Thymus (tissue), 11 donors: ENCODE measurements at regions not wholly inside any gene's neighbourhood (a gene's known extent, or its start where the extent isn't known, plus 50 kb on each side); places are given as distances from the start of the nearest gene placed in this dataset.
"Not testable (repeated sequence)": the region's sequence is repeated elsewhere in the genome, so short reads cannot be mapped to it uniquely, and the experiment has no call there.

Experiments used
- DNase-seq, 9 donors: peaks; one replicate each; pipeline ENCODE4 v3.0.0-alpha.2; 2013; ENCODE audit warnings: low spot score in 9 of 9, low read depth in 6 of 9, missing footprints in 1 of 9
- H3K27ac ChIP-seq, 2 donors: one replicate each; pipeline ENCODE4 v1.5.1; 2013; ENCODE audit warnings: control low read depth in 1 of 2, low read depth in 1 of 2, low read length in 1 of 2, mild to moderate bottlenecking in 1 of 2, moderate library complexity in 1 of 2
- H3K27me3 ChIP-seq, 2 donors: one replicate each; pipeline ENCODE4 v1.5.1; 2013; ENCODE audit warnings: low read length in 1 of 2; ENCODE audit not compliant: control insufficient read depth in 2 of 2, insufficient read depth in 1 of 2
- H3K36me3 ChIP-seq, 2 donors: one replicate each; pipeline ENCODE4 v1.5.1; 2013; ENCODE audit warnings: low read length in 1 of 2, mild to moderate bottlenecking in 1 of 2, moderate library complexity in 1 of 2; ENCODE audit not compliant: control insufficient read depth in 2 of 2, insufficient read depth in 2 of 2
- H3K4me1 ChIP-seq, 2 donors: one replicate each; pipeline ENCODE4 v1.5.1; 2013; ENCODE audit warnings: low read length in 2 of 2; ENCODE audit not compliant: control insufficient read depth in 2 of 2, insufficient read depth in 2 of 2
- H3K4me3 ChIP-seq, 2 donors: one replicate each; pipeline ENCODE4 v1.5.1; 2013; ENCODE audit warnings: low read length in 2 of 2, control low read depth in 1 of 2, mild to moderate bottlenecking in 1 of 2
- H3K9me3 ChIP-seq, 2 donors: one replicate each; pipeline ENCODE4 v1.5.1; 2013; ENCODE audit warnings: low read length in 1 of 2, mild to moderate bottlenecking in 1 of 2; ENCODE audit not compliant: control insufficient read depth in 2 of 2, insufficient read depth in 1 of 2
- WGBS: extraction: QIAGEN DNeasy Blood & Tissue Kit; methylation state at CpG from one replicate; pipeline ENCODE4 v1.1.7; 2013; 5-methylcytosine and 5-hydroxymethylcytosine counted together
- donor health status: healthy.

GRCh38 chr4:13825822-13826221 is 198.3 kb upstream of the BOD1L1 start:
- not testable (repeated sequence) for H3K4me1 ChIP-seq, DNase-seq, H3K4me3 ChIP-seq, H3K27ac ChIP-seq, H3K9me3 ChIP-seq, H3K36me3 ChIP-seq, H3K27me3 ChIP-seq

GRCh38 chr4:13829457-13829856 is 201.9 kb upstream of the BOD1L1 start:
- DNase-seq: no peak
- Histone ChIP-seq H3K27ac (no peak overlapping the region), H3K36me3 (no peaks in the 10 kb centered on the region), H3K27me3 (no peaks in the 10 kb centered on the region), H3K9me3 (peaks cover 0 to 4% of the 10 kb centered on the region in 2 donors), H3K4me3 (no peak overlapping the region), H3K4me1 (no peaks in the 10 kb centered on the region)
- WGBS: 93% methylated on average over 3 of the region's 3 CpGs

GRCh38 chr4:13830449-13830848 is 202.9 kb upstream of the BOD1L1 start:
- Histone ChIP-seq H3K9me3 (no peaks in the 10 kb centered on the region), H3K36me3 (no peaks in the 10 kb centered on the region), H3K4me3 (no peak overlapping the region), H3K4me1 (no peaks in the 10 kb centered on the region), H3K27me3 (no peaks in the 10 kb centered on the region), H3K27ac (no peak overlapping the region)
- DNase-seq: no peak
- WGBS: 95% methylated on average over 5 of the region's 5 CpGs

GRCh38 chr4:13833171-13833804 is 205.8 kb upstream of the BOD1L1 start:
- H3K9me3 ChIP-seq: no peaks in the 10 kb centered on the region
- 89% methylated on average over 4 of the region's 4 CpGs for WGBS
- no peaks in the 10 kb centered on the region for H3K27me3 ChIP-seq
- H3K4me3 ChIP-seq: no peak overlapping the region
- no peaks in the 10 kb centered on the region for H3K36me3 ChIP-seq
- no peaks in the 10 kb centered on the region for H3K4me1 ChIP-seq
- no peak overlapping the region for H3K27ac ChIP-seq
- no peak for DNase-seq

GRCh38 chr4:13836946-13837912 is 209.7 kb upstream of the BOD1L1 start:
- H3K36me3 ChIP-seq: no peaks in the 10 kb centered on the region
- H3K27ac ChIP-seq: no peak overlapping the region
- no peaks in the 10 kb centered on the region for H3K4me1 ChIP-seq
- no peak for DNase-seq
- no peak overlapping the region for H3K4me3 ChIP-seq
- WGBS: 76% methylated on average over 6 of the region's 6 CpGs
- no peaks in the 10 kb centered on the region for H3K27me3 ChIP-seq
- H3K9me3 ChIP-seq: no peaks in the 10 kb centered on the region

GRCh38 chr4:13840502-13841190 is 213.1 kb upstream of the BOD1L1 start:
- WGBS: 89% methylated on average over 12 of the region's 12 CpGs
- H3K36me3 ChIP-seq: no peaks in the 10 kb centered on the region
- H3K27me3 ChIP-seq: no peaks in the 10 kb centered on the region
- no peaks in the 10 kb centered on the region for H3K4me1 ChIP-seq
- H3K4me3 ChIP-seq: no peak overlapping the region
- H3K27ac ChIP-seq: no peak overlapping the region
- no peaks in the 10 kb centered on the region for H3K9me3 ChIP-seq
- no peak for DNase-seq

GRCh38 chr4:13844740-13845139 is 217.2 kb upstream of the BOD1L1 start:
- Histone ChIP-seq H3K4me1 (no peaks in the 10 kb centered on the region), H3K9me3 (no peaks in the 10 kb centered on the region)

GRCh38 chr4:13849778-13850177 is 222.3 kb upstream of the BOD1L1 start:
- Histone ChIP-seq H3K4me1 (no peaks in the 10 kb centered on the region), H3K4me3 (no peak overlapping the region), H3K36me3 (no peaks in the 10 kb centered on the region), H3K27ac (no peak overlapping the region), H3K27me3 (no peaks in the 10 kb centered on the region), H3K9me3 (no peaks in the 10 kb centered on the region)
- whole genome bisulfite sequencing: 77% methylated on average over 2 of the region's 2 CpGs
- DNase-seq: no peak

More at GRCh38 chr4:13844740-13845139, 217.2 kb upstream of the BOD1L1 start:
- H3K27ac ChIP-seq: no peak overlapping the region
- no peak overlapping the region for H3K4me3 ChIP-seq
- 79% methylated on average over 1 of the region's 1 CpG for WGBS
- H3K27me3 ChIP-seq: no peaks in the 10 kb centered on the region
- H3K36me3 ChIP-seq: no peaks in the 10 kb centered on the region
- no peak for DNase-seq
